ENCODE measurements at regions not wholly inside any gene's neighbourhood (a gene's known extent, or its start where the extent isn't known, plus 50 kb on each side); places are given as distances from the start of the nearest gene placed in this dataset.

DNA sequence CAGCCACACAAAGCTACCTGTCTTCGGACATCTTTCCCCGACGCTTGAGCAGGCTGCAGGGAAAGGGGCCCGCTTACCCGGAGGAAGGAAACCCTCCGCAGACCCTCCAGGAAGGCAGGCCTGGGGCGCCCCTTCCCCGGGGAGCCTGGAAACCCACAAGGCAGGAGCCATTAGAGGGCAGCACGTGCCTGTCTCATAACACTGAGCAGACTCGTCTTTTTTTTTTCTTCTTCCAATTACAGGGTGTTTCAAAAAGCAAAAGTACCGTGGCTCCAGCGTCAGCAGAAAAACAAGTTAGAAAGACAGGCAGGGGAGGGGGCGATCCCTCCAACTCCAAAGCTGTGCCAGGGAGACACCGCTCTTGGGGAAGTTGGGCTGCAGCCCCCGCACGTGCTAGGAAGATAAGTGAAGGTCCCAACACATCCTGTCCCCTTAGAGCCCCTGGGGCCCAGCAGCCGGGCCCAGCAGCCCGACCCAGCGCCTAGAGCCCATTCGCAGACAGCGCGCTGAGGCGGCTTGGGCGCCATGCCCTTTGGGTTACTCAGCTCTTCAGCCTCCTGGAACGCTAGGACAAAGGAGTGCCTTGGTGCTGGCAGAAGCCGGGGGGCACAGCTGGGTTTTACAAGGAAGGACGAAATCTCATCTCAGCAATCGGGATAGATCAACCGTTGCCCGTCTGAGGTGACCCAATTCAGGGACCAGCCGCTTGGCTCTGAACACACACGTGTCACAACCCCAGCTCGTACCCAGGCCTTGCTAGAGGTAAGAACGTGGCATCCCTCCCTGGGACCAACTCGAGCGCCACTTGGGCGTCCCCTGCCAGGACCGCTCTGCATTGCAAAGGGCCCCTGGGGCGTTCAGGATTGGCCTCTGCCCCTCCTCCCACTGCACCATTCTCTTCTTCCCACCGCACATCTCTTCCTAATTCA lies 136.3 kb downstream of the LY86 start:
- TF ChIP-seq, protein P1, sequence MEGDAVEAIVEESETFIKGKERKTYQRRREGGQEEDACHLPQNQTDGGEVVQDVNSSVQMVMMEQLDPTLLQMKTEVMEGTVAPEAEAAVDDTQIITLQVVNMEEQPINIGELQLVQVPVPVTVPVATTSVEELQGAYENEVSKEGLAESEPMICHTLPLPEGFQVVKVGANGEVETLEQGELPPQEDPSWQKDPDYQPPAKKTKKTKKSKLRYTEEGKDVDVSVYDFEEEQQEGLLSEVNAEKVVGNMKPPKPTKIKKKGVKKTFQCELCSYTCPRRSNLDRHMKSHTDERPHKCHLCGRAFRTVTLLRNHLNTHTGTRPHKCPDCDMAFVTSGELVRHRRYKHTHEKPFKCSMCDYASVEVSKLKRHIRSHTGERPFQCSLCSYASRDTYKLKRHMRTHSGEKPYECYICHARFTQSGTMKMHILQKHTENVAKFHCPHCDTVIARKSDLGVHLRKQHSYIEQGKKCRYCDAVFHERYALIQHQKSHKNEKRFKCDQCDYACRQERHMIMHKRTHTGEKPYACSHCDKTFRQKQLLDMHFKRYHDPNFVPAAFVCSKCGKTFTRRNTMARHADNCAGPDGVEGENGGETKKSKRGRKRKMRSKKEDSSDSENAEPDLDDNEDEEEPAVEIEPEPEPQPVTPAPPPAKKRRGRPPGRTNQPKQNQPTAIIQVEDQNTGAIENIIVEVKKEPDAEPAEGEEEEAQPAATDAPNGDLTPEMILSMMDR (conservative IDR thresholded peaks at IDR 0.05), result peak; percentile 88
- no peak for TF ChIP-seq ZFX (IDR thresholded peaks at IDR 0.05)
